BJ (cell line): ENCODE measurements at regions not wholly inside any gene's neighbourhood (a gene's known extent, or its start where the extent isn't known, plus 50 kb on each side); places are given as distances from the start of the nearest gene placed in this dataset.

ENCODE experiments used
- CTCF ChIA-PET: fragments of 350-600 bp; formaldehyde crosslinking; extraction: SDS; loops from one replicate; lab custom pipeline; 2021; ENCODE audit warnings: antibody characterized with exemption, inconsistent platforms; lab: Yijun Ruan, JAX
- POLR2A ChIA-PET: fragments of 300-600 bp; sonication (Branson Sonifier 250); formaldehyde crosslinking; extraction: SDS; loops from one replicate; lab custom pipeline; 2021; ENCODE audit warnings: antibody characterized with exemption; lab: Charles Lee
- DNase-seq: peaks from one replicate; pipeline ENCODE4 v3.0.0-alpha.2; 2011; ENCODE audit warnings: low read depth
- H3K27me3 ChIP-seq: 2 replicates; pipeline ENCODE4 v1.6.0; 2011; ENCODE audit warnings: low read length; ENCODE audit not compliant: control insufficient read depth, insufficient read depth
- H3K36me3 ChIP-seq: 2 replicates; pipeline ENCODE4 v1.5.1; 2011; ENCODE audit warnings: low read length; ENCODE audit not compliant: control insufficient read depth, insufficient read depth
- H3K4me3 ChIP-seq: 2 replicates; pipeline ENCODE4 v1.5.1; 2011; ENCODE audit warnings: low read depth, mild to moderate bottlenecking, control low read depth, low read length
- CTCF ChIP-seq: IDR thresholded peaks from 2 replicates; pipeline ENCODE4 v1.5.1; 2011; ENCODE audit warnings: low read depth, mild to moderate bottlenecking, control low read depth, inconsistent platforms, low read length, moderate library complexity; ENCODE audit not compliant: insufficient read depth

GRCh38 chr5:170181902-170182301 lies 50.9 kb upstream of the C5orf58 start:
- no peak for DNase-seq
- TF ChIP-seq CTCF, result no peak
- CTCF ChIA-PET, result interaction anchor here (0.7 to 5.3 kb wide), 7 partner anchors 9 to 480 kb away, joined by 3 to 79 read pairs (median 3); no protein-coding TSS in a partner anchor
- no peaks in the 10 kb centered on the region for H3K36me3 ChIP-seq
- POLR2A ChIA-PET, result no interaction called here
- no peak overlapping the region for H3K4me3 ChIP-seq
- H3K27me3 ChIP-seq, result peaks cover 2% of the 10 kb centered on the region; the same call in 1 of the 2 replicates

GRCh38 chr5:170182491-170182890 lies 50.3 kb upstream of the C5orf58 start:
- no peak for DNase-seq
- Histone ChIP-seq H3K4me3 (no peak overlapping the region), H3K36me3 (no peaks in the 10 kb centered on the region), H3K27me3 (peaks cover 2% of the 10 kb centered on the region; the same call in 1 of the 2 replicates)
- ChIA-PET POLR2A (no interaction called here), CTCF (interaction anchor here (1.0 to 5.3 kb wide), 6 partner anchors 12 to 481 kb away, joined by 3 to 79 read pairs (median 3); no protein-coding TSS in a partner anchor)
- TF ChIP-seq CTCF, result no peak
